Trophoblast cell (in vitro differentiated cells and primary cell): ENCODE measurements at regions not wholly inside any gene's neighbourhood (a gene's known extent, or its start where the extent isn't known, plus 50 kb on each side); places are given as distances from the start of the nearest gene placed in this dataset.

Experiments used
- DNase-seq, 2 donors: peaks; one replicate each; pipeline ENCODE4 v3.0.0-alpha.2; 2016
- H2AFZ ChIP-seq: 2 replicates; pipeline ENCODE4 v1.6.1; 2013; ENCODE audit warnings: low read length, moderate library complexity, mild to moderate bottlenecking; ENCODE audit not compliant: insufficient read depth, poor library complexity
- H2AK5ac ChIP-seq: 2 replicates; pipeline ENCODE4 v1.6.1; 2013; ENCODE audit warnings: mild to moderate bottlenecking, low read length
- H2BK120ac ChIP-seq: 2 replicates; pipeline ENCODE4 v1.6.1; 2013; ENCODE audit warnings: low read length, mild to moderate bottlenecking, moderate library complexity; ENCODE audit not compliant: insufficient read depth, poor library complexity
- H2BK12ac ChIP-seq: 2 replicates; pipeline ENCODE4 v1.6.1; 2013; ENCODE audit warnings: mild to moderate bottlenecking, low read length, moderate library complexity
- H2BK5ac ChIP-seq: 2 replicates; pipeline ENCODE4 v1.6.1; 2013; ENCODE audit warnings: low read length, low read depth, moderate library complexity, mild to moderate bottlenecking; ENCODE audit not compliant: poor library complexity
- H3K14ac ChIP-seq: 2 replicates; pipeline ENCODE4 v1.6.1; 2013; ENCODE audit warnings: mild to moderate bottlenecking, low read length
- H3K18ac ChIP-seq: 2 replicates; pipeline ENCODE4 v1.6.1; 2013; ENCODE audit warnings: mild to moderate bottlenecking, low read length
- H3K23ac ChIP-seq: 2 replicates; pipeline ENCODE4 v1.6.1; 2013; ENCODE audit warnings: low read length
- H3K27ac ChIP-seq: 2 replicates; pipeline ENCODE4 v1.5.1; 2013; ENCODE audit warnings: low read depth, mild to moderate bottlenecking, inconsistent platforms, low read length, moderate library complexity
- H3K27me3 ChIP-seq: 2 replicates; pipeline ENCODE4 v1.6.1; 2013; ENCODE audit warnings: inconsistent platforms, mild to moderate bottlenecking, low read length, moderate library complexity; ENCODE audit not compliant: insufficient read depth
- H3K36me3 ChIP-seq, 2 experiments: 1 replicate in 1 of 2; 2 replicates in 1 of 2; pipeline ENCODE4 v1.6.1; 2013; ENCODE audit warnings: low read length in 2 of 2, mild to moderate bottlenecking in 2 of 2, moderate library complexity in 1 of 2; ENCODE audit not compliant: insufficient read depth in 2 of 2, control insufficient read depth in 1 of 2
- H3K4ac ChIP-seq: 2 replicates; pipeline ENCODE4 v1.6.1; 2013; ENCODE audit warnings: low read depth, mild to moderate bottlenecking, low read length, moderate library complexity
- H3K4me1 ChIP-seq, 2 experiments: 1 replicate in 1 of 2; 2 replicates in 1 of 2; pipeline ENCODE4 v1.6.1; 2013; ENCODE audit warnings: low read length in 2 of 2, mild to moderate bottlenecking in 2 of 2, moderate library complexity in 1 of 2; ENCODE audit not compliant: insufficient read depth in 2 of 2, control insufficient read depth in 1 of 2
- H3K4me2 ChIP-seq: 2 replicates; pipeline ENCODE4 v1.6.1; 2013; ENCODE audit warnings: inconsistent platforms, mild to moderate bottlenecking, low read length, moderate library complexity
- H3K4me3 ChIP-seq: 2 replicates; pipeline ENCODE4 v1.5.1; 2013; ENCODE audit warnings: mild to moderate bottlenecking, low read depth, low read length, inconsistent platforms
- H3K79me1 ChIP-seq: one replicate; pipeline ENCODE4 v1.6.1; 2013; ENCODE audit warnings: low read length
- H3K79me2 ChIP-seq: 2 replicates; pipeline ENCODE4 v1.6.1; 2013; ENCODE audit warnings: low read length, mild to moderate bottlenecking; ENCODE audit not compliant: control insufficient read depth, insufficient read depth, poor library complexity
- H3K9ac ChIP-seq: 2 replicates; pipeline ENCODE4 v1.6.1; 2013; ENCODE audit warnings: mild to moderate bottlenecking, low read length
- H3K9me3 ChIP-seq: 2 replicates; pipeline ENCODE4 v1.6.1; 2013; ENCODE audit warnings: low read depth, mild to moderate bottlenecking, control low read depth, inconsistent platforms, low read length; ENCODE audit not compliant: insufficient read depth
- H4K12ac ChIP-seq: 2 replicates; pipeline ENCODE4 v1.6.1; 2013; ENCODE audit warnings: low read depth, mild to moderate bottlenecking, low read length, moderate library complexity
- H4K8ac ChIP-seq: 2 replicates; pipeline ENCODE4 v1.6.1; 2013; ENCODE audit warnings: low read depth, mild to moderate bottlenecking, low read length, moderate library complexity
- H4K91ac ChIP-seq: one replicate; pipeline ENCODE4 v1.6.1; 2013; ENCODE audit warnings: low read depth, mild to moderate bottlenecking, low read length, moderate library complexity
- WGBS: extraction: QIAGEN DNeasy Blood & Tissue Kit; methylation state at CpG from one replicate; pipeline ENCODE4 v1.1.7; 2013; ENCODE audit warnings: missing lambda C conversion rate; ENCODE audit not compliant: insufficient read length, insufficient coverage; ENCODE audit errors: extremely low coverage; 5-methylcytosine and 5-hydroxymethylcytosine counted together

DNA sequence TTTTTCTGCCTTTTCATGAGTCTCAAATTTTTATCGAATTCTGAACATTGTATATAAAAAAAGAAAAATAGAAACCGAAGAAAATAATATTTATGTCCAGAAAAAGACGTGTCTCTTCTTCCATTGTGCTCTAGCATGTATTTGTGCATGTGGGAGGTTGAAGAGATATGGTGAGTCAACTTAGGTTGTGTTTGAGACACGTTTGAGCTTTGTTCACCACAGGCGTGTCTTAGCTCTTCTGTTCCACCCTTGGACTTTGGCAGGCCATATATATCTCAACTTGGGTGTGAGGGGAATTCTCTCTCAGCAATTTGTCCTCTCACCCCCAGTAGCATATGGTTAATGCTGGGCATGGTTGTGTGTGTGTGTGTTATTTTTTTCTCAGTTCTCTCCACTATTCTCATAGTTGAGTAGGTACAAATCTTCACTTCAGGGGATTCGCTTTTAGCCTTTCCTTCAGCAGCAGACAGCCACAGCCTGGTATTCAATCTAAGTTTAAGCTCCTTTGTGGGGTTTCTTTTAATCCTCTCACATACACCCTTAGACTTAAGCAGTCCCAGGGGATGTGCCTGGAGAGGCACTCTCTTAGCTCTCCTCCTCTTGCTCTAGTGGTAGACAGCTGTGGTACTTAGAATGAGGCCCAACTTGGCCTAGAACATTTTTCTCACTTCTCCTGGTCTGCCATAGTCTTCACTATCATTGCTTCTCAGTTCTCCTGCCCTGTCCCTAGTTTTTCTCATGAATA lies 286.5 kb upstream of the RBMS3 start:
- Histone ChIP-seq H3K4ac (no peak overlapping the region), H2AK5ac (no peak overlapping the region), H3K23ac (no peak overlapping the region), H2BK5ac (no peak overlapping the region), H3K36me3 (no peaks in the 10 kb centered on the region), H3K4me3 (no peak overlapping the region), H4K12ac (no peak overlapping the region), H4K8ac (no peak overlapping the region), H3K18ac (no peak overlapping the region), H3K14ac (no peak overlapping the region), H2BK120ac (no peak overlapping the region), H2AFZ (no peak overlapping the region), H3K4me2 (no peak overlapping the region), H3K9ac (no peak overlapping the region), H3K4me1 (no peaks in the 10 kb centered on the region), H3K27me3 (no peaks in the 10 kb centered on the region), H3K27ac (no peak overlapping the region), H4K91ac (no peak overlapping the region), H2BK12ac (no peak overlapping the region), H3K9me3 (no peaks in the 10 kb centered on the region), H3K79me1 (no peaks in the 10 kb centered on the region), H3K79me2 (no peaks in the 10 kb centered on the region)
- no peak for DNase-seq
- WGBS: no CpG with 5 or more reads among the region's 6 CpGs

DNA sequence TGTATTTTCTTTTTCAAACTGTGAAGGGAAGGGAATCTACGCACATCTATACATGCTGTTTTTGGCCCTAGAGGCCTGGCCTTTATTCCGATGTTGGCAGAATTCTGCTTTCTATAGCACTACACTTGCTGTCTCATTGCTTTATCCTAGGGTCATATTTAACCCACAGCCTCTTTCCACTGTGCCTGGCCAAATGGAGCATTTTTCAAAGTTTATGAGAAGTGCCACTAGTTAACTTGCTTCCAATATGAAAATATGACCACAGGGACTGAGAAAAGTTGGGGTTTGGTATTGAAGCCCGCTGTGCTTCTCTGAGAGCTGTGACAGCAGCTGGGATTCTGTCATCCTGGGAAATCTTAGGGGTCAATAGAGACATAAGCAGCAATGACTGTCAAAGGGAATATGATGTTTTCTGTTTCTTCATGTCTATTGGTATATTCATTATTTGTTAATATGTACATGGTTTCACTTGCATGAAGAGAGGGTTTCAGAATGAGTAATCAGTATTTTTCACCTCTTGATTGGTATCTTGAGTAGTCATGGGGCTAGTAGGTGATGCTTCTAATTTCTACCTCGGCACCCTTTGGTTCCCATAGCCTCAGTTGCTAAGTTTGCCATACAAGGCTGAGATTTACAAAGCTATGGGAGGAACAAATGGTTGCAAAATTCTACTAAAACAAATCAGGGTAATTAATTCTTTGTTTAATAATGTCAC lies 275.8 kb upstream of the RBMS3 start:
- Histone ChIP-seq H2BK120ac (no peak overlapping the region), H2AK5ac (no peak overlapping the region), H2BK5ac (no peak overlapping the region), H3K9me3 (no peaks in the 10 kb centered on the region), H3K14ac (no peak overlapping the region), H4K12ac (no peak overlapping the region), H3K4me2 (no peak overlapping the region), H2AFZ (no peak overlapping the region), H3K27ac (no peak overlapping the region), H3K4me1 (no peaks in the 10 kb centered on the region), H3K9ac (no peak overlapping the region), H4K8ac (no peak overlapping the region), H3K36me3 (no peaks in the 10 kb centered on the region), H3K23ac (no peak overlapping the region), H3K79me2 (no peaks in the 10 kb centered on the region), H4K91ac (no peak overlapping the region), H3K4ac (no peak overlapping the region), H3K27me3 (no peaks in the 10 kb centered on the region), H3K79me1 (no peaks in the 10 kb centered on the region), H2BK12ac (no peak overlapping the region), H3K18ac (no peak overlapping the region), H3K4me3 (no peak overlapping the region)
- no peak for DNase-seq
- no CpG with 5 or more reads among the region's 4 CpGs for WGBS

DNA sequence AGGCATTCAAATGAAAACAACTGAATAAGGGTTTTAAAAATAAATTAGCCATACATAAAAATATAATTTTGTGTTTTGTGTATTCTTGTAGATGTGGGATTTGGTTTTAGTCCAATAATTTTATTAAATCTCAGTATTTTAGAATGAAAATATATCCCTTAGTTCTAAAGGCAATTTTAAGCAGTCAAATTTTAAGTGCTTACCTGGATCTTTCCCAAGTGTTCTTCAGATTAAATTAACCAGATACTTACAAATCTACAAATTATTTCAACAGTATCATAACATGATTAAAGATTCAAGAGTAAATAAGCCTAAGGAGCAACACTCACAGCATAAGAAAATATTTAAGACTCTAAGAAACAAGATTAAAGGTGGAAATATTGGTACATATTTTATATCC lies 275.0 kb upstream of the RBMS3 start:
- Histone ChIP-seq H3K4me2 (no peak overlapping the region), H2BK5ac (no peak overlapping the region), H2AK5ac (no peak overlapping the region), H3K18ac (no peak overlapping the region), H3K4me1 (no peaks in the 10 kb centered on the region), H4K12ac (no peak overlapping the region), H3K79me2 (no peaks in the 10 kb centered on the region), H4K91ac (no peak overlapping the region), H3K9ac (no peak overlapping the region), H3K14ac (no peak overlapping the region), H3K4me3 (no peak overlapping the region), H2BK12ac (no peak overlapping the region), H3K27me3 (no peaks in the 10 kb centered on the region), H3K4ac (no peak overlapping the region), H2AFZ (no peak overlapping the region), H3K23ac (no peak overlapping the region), H2BK120ac (no peak overlapping the region), H3K9me3 (no peaks in the 10 kb centered on the region), H3K27ac (no peak overlapping the region), H4K8ac (no peak overlapping the region), H3K79me1 (no peaks in the 10 kb centered on the region), H3K36me3 (no peaks in the 10 kb centered on the region)
- DNase-seq: no peak

DNA sequence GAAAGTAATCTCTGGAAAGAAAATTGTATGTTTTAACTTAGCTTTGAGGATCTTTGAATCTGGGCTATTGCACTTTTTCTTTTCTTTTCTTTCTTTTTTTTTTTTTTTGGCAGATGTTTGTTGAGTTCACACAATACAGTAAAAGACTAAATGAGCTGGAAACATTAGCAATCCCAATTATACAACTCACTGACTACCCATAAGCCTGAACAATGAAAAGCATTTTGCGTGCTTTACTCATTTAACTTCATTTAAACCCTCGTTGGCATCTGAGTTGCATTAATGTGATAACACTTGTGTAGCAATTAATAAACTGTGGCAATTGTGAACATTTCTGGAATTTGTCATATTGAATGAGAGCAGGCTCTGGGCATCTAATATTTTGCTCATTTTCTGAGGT lies 269.4 kb upstream of the RBMS3 start:
- no CpG with 5 or more reads among the region's 2 CpGs for WGBS
- no peak overlapping the region for H3K23ac ChIP-seq
- no peak overlapping the region for H3K27ac ChIP-seq
- DNase-seq: no peak
- H2BK120ac ChIP-seq: no peak overlapping the region
- no peaks in the 10 kb centered on the region for H3K9me3 ChIP-seq
- no peak overlapping the region for H2BK12ac ChIP-seq
- H2AFZ ChIP-seq: no peak overlapping the region
- no peaks in the 10 kb centered on the region for H3K27me3 ChIP-seq
- no peaks in the 10 kb centered on the region for H3K79me1 ChIP-seq
- no peak overlapping the region for H2AK5ac ChIP-seq
- no peak overlapping the region for H3K9ac ChIP-seq
- no peak overlapping the region for H3K4me2 ChIP-seq
- no peak overlapping the region for H2BK5ac ChIP-seq
- H3K14ac ChIP-seq: no peak overlapping the region
- no peaks in the 10 kb centered on the region for H3K4me1 ChIP-seq
- no peak overlapping the region for H3K4me3 ChIP-seq
- H4K12ac ChIP-seq: no peak overlapping the region
- no peaks in the 10 kb centered on the region for H3K36me3 ChIP-seq
- no peak overlapping the region for H3K18ac ChIP-seq
- H4K8ac ChIP-seq: no peak overlapping the region
- no peak overlapping the region for H4K91ac ChIP-seq
- no peaks in the 10 kb centered on the region for H3K79me2 ChIP-seq
- no peak overlapping the region for H3K4ac ChIP-seq
